ENCODE measurements at regions not wholly inside any gene's neighbourhood (a gene's known extent, or its start where the extent isn't known, plus 50 kb on each side); places are given as distances from the start of the nearest gene placed in this dataset.

- H3K4me1 ChIP-seq (ENCODE audit: insufficient read depth, low read length) = no peaks in the 10 kb centered on the region
- H3K9ac ChIP-seq (ENCODE audit: extremely low read depth, insufficient read length, low read length) = no peak overlapping the region
- DNase-seq = no peak
- no peak overlapping the region for H2BK15ac ChIP-seq (ENCODE audit: low read depth, low read length)
- H3K23ac ChIP-seq (ENCODE audit: insufficient read length, low read depth, low read length) = no peak overlapping the region
- Mint-ChIP-seq H3K9me3 (no peaks in the 10 kb centered on the region), H3K4me3 (no peak overlapping the region), H3K4me1 (peaks cover 35 to 53% of the 10 kb centered on the region in 2 experiments), H3K27me3 (ENCODE audit: low read depth) (no peaks in the 10 kb centered on the region; the same call in 1 of the 2 replicates), H3K36me3 (ENCODE audit: insufficient read depth in 1 of 3, low read depth in 3 of 3) (no peaks in the 10 kb centered on the region), H3K27ac (peak overlapping the region in 2 of 3 experiments; percentile 9 to 88; a peak in 2 of 7 replicates)
- H3K18ac ChIP-seq (ENCODE audit: insufficient read length, low read depth, low read length) = no peak overlapping the region
- no peak overlapping the region for H3K27ac ChIP-seq (ENCODE audit: insufficient read length, low read depth, low read length)
- no peaks in the 10 kb centered on the region for H3K79me1 ChIP-seq (ENCODE audit: insufficient read depth, low read depth, low read length, poor library complexity, severe bottlenecking)
- H3K23me2 ChIP-seq (ENCODE audit: insufficient read length, low read depth, low read length, poor library complexity, severe bottlenecking) = no peaks in the 10 kb centered on the region
- H4K8ac ChIP-seq (replicated peaks; ENCODE audit: insufficient read length, low read depth, low read length) = no peak overlapping the region
- WGBS (ENCODE audit: extremely low coverage, insufficient read length, low lambda C conversion rate) = no CpG with 5 or more reads among the region's 4 CpGs
- no peak overlapping the region for H4K91ac ChIP-seq (ENCODE audit: insufficient read length, low read depth, low read length)
- no peaks in the 10 kb centered on the region for H3K27me3 ChIP-seq (ENCODE audit: insufficient read depth, low read length)
- no peaks in the 10 kb centered on the region for H4K20me1 ChIP-seq (ENCODE audit: control insufficient read depth, insufficient read depth, insufficient read length)
- no peak overlapping the region for H3K4ac ChIP-seq (ENCODE audit: low read depth, low read length)
- no peaks in the 10 kb centered on the region for H3K9me3 ChIP-seq (ENCODE audit: control insufficient read depth, low read depth, low read length)
- no peak overlapping the region for H2AK5ac ChIP-seq (ENCODE audit: insufficient read length, low read length)
- H2BK12ac ChIP-seq (ENCODE audit: insufficient read length, low read depth, low read length) = no peak overlapping the region
- H2BK5ac ChIP-seq (ENCODE audit: insufficient read length, low read length) = no peak overlapping the region
- H3K14ac ChIP-seq (ENCODE audit: insufficient read depth, low read length) = no peak overlapping the region
- H3K4me2 ChIP-seq (ENCODE audit: insufficient read depth, insufficient read length, low read length) = no peak overlapping the region
- H3T11ph ChIP-seq (ENCODE audit: low read length) = no peak overlapping the region
- no peak overlapping the region for H2BK120ac ChIP-seq (ENCODE audit: low read depth, low read length, poor library complexity, severe bottlenecking)
- H3K56ac ChIP-seq (ENCODE audit: insufficient read length, low read depth, low read length) = no peak overlapping the region
- no peak overlapping the region for H4K5ac ChIP-seq (ENCODE audit: insufficient read length, low read depth, low read length)
- no peak for TF ChIP-seq CTCF (conservative IDR thresholded peaks at IDR 0.05)
- no peak overlapping the region for H2BK20ac ChIP-seq (ENCODE audit: low read depth, low read length, poor library complexity, severe bottlenecking)
- H3K79me2 ChIP-seq (ENCODE audit: insufficient read depth, low read length) = no peaks in the 10 kb centered on the region
- H2AFZ ChIP-seq (ENCODE audit: low read length) = no peak overlapping the region
Observed at GRCh38 chr13:26896986-26897668, 136.5 kb upstream of the GPR12 start.
